Uterus (tissue), 2 donors: ENCODE measurements at regions not wholly inside any gene's neighbourhood (a gene's known extent, or its start where the extent isn't known, plus 50 kb on each side); places are given as distances from the start of the nearest gene placed in this dataset.

ENCODE experiments used
- CTCF ChIP-seq, 4 experiments: fragments of 200-600 bp in 2 of 4; fragments of 450-650 bp in 2 of 4; sonication (generic) in 2 of 4; IDR thresholded peaks; one replicate each; pipeline ENCODE4 v1.5.1; 2016 to 2019; ENCODE audit warnings: antibody characterized with exemption in 4 of 4, mild to moderate bottlenecking in 2 of 4, moderate library complexity in 1 of 4
- POLR2A ChIP-seq, 2 donors: fragments of 450-650 bp; IDR thresholded peaks; one replicate each; pipeline ENCODE4 v1.6.1; 2016; ENCODE audit warnings: antibody characterized with exemption in 2 of 2, mild to moderate bottlenecking in 1 of 2, moderate library complexity in 1 of 2

- TF ChIP-seq POLR2A (IDR thresholded peaks at IDR 0.05): no peak
- no peak for TF ChIP-seq CTCF (IDR thresholded peaks at IDR 0.05)
Observed at GRCh38 chr6:167453082-167453446, 128.2 kb downstream of the TTLL2 start.
